ENCODE measurements at regions not wholly inside any gene's neighbourhood (a gene's known extent, or its start where the extent isn't known, plus 50 kb on each side); places are given as distances from the start of the nearest gene placed in this dataset.
"Not testable (repeated sequence)": the region's sequence is repeated elsewhere in the genome, so short reads cannot be mapped to it uniquely, and the experiment has no call there.

DNA sequence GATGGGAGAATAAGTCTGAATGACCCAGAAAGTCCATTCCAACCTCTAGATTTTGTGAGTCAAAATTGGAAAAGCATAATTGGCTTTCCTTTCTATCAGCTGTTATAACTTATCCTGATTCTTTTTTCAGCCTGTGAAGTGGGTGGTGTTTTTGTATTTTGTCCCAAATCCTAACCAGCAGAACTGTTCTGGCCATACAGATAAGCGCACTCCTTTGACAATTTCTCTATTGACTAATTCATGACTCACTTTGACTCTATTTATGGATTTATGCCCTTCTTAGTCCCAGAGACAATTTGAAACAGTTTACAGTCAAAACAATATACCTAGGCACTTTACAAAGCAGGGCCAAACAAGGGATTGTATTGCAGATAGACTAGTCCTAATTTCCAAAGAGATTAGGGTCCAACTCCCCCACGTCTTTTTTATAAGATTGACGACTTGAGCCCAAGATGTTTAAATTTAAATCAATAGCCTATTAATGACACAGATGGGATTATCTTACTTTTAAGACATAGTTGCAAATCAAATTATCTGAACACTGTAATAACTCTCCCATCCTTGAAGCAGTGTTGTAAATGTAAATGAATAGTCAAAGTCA lies 301.7 kb upstream of the SEMA6A start:
- Mint-ChIP-seq H3K4me1 (no peaks in the 10 kb centered on the region), H3K27me3 (ENCODE audit: low read depth in 2 of 2) (no peaks in the 10 kb centered on the region), H3K36me3 (peaks cover 5% of the 10 kb centered on the region), H3K9me3 (peaks cover 5 to 7% of the 10 kb centered on the region in 2 donors), H3K4me3 (no peak overlapping the region), H3K27ac (no peak overlapping the region)
- Histone ChIP-seq H3K4me3 (ENCODE audit: low read length) (no peak overlapping the region), H3K9me3 (ENCODE audit: control insufficient read depth, insufficient read depth, low read length) (no peaks in the 10 kb centered on the region), H3K27me3 (ENCODE audit: control insufficient read depth, insufficient read depth, low read length) (no peaks in the 10 kb centered on the region), H3K4me1 (ENCODE audit: control insufficient read depth, insufficient read depth, low read length) (no peaks in the 10 kb centered on the region), H3K27ac (ENCODE audit: low read length) (no peak overlapping the region), H3K36me3 (ENCODE audit: control insufficient read depth, insufficient read depth, low read length) (no peaks in the 10 kb centered on the region)
- TF ChIP-seq, protein P1, sequence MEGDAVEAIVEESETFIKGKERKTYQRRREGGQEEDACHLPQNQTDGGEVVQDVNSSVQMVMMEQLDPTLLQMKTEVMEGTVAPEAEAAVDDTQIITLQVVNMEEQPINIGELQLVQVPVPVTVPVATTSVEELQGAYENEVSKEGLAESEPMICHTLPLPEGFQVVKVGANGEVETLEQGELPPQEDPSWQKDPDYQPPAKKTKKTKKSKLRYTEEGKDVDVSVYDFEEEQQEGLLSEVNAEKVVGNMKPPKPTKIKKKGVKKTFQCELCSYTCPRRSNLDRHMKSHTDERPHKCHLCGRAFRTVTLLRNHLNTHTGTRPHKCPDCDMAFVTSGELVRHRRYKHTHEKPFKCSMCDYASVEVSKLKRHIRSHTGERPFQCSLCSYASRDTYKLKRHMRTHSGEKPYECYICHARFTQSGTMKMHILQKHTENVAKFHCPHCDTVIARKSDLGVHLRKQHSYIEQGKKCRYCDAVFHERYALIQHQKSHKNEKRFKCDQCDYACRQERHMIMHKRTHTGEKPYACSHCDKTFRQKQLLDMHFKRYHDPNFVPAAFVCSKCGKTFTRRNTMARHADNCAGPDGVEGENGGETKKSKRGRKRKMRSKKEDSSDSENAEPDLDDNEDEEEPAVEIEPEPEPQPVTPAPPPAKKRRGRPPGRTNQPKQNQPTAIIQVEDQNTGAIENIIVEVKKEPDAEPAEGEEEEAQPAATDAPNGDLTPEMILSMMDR (IDR thresholded peaks at IDR 0.05) = no peak
- 94% methylated on average over 1 of the region's 3 CpGs for WGBS (ENCODE audit: insufficient coverage)
- ATAC-seq = no peak
- DNase-seq = no peak
- intact Hi-C loops (cut with micrococcal nuclease) = no loop called here

- TF ChIP-seq, protein P1 (IDR thresholded peaks at IDR 0.05) = no peak
- WGBS (ENCODE audit: insufficient coverage) = no CpG with 5 or more reads among the region's 1 CpG
- no peak overlapping the region for H3K27ac ChIP-seq (ENCODE audit: low read length)
- DNase-seq (no peak), ATAC-seq (no peak)
- H3K27me3 Mint-ChIP-seq (ENCODE audit: low read depth in 2 of 2) = no peaks in the 10 kb centered on the region
- no peaks in the 10 kb centered on the region for H3K27me3 ChIP-seq (ENCODE audit: control insufficient read depth, insufficient read depth, low read length)
- peaks cover 9 to 11% of the 10 kb centered on the region in 2 donors for H3K9me3 Mint-ChIP-seq
- H3K36me3 ChIP-seq (ENCODE audit: control insufficient read depth, insufficient read depth, low read length) = no peaks in the 10 kb centered on the region
- no peak overlapping the region for H3K4me3 ChIP-seq (ENCODE audit: low read length)
- no peaks in the 10 kb centered on the region for H3K4me1 Mint-ChIP-seq
- intact Hi-C loops (cut with micrococcal nuclease) = no loop called here
- no peaks in the 10 kb centered on the region for H3K36me3 Mint-ChIP-seq
- H3K4me3 Mint-ChIP-seq = no peak overlapping the region
- no peaks in the 10 kb centered on the region for H3K9me3 ChIP-seq (ENCODE audit: control insufficient read depth, insufficient read depth, low read length)
- no peaks in the 10 kb centered on the region for H3K4me1 ChIP-seq (ENCODE audit: control insufficient read depth, insufficient read depth, low read length)
- H3K27ac Mint-ChIP-seq = no peak overlapping the region
Observed at GRCh38 chr5:116872986-116873385, 298.4 kb upstream of the SEMA6A start.

GRCh38 chr5:116872486-116872885 lies 297.9 kb upstream of the SEMA6A start:
- Histone ChIP-seq H3K9me3 (ENCODE audit: control insufficient read depth, insufficient read depth, low read length) (no peaks in the 10 kb centered on the region), H3K27me3 (ENCODE audit: control insufficient read depth, insufficient read depth, low read length) (no peaks in the 10 kb centered on the region), H3K4me1 (ENCODE audit: control insufficient read depth, insufficient read depth, low read length) (no peaks in the 10 kb centered on the region), H3K36me3 (ENCODE audit: control insufficient read depth, insufficient read depth, low read length) (no peaks in the 10 kb centered on the region), H3K4me3 (ENCODE audit: low read length) (no peak overlapping the region), H3K27ac (ENCODE audit: low read length) (no peak overlapping the region)
- H3K4me3 Mint-ChIP-seq = no peak overlapping the region
- H3K4me1 Mint-ChIP-seq = no peaks in the 10 kb centered on the region
- ATAC-seq (no peak), DNase-seq (no peak)
- H3K27ac Mint-ChIP-seq = no peak overlapping the region
- peaks cover 9% of the 10 kb centered on the region in 2 donors for H3K9me3 Mint-ChIP-seq
- intact Hi-C loops (cut with micrococcal nuclease) = no loop called here
- no peaks in the 10 kb centered on the region for H3K36me3 Mint-ChIP-seq
- WGBS (ENCODE audit: insufficient coverage) = 96% methylated on average over 2 of the region's 2 CpGs
- TF ChIP-seq, protein P1 (IDR thresholded peaks at IDR 0.05) = no peak
- no peaks in the 10 kb centered on the region for H3K27me3 Mint-ChIP-seq (ENCODE audit: low read depth in 2 of 2)

DNA sequence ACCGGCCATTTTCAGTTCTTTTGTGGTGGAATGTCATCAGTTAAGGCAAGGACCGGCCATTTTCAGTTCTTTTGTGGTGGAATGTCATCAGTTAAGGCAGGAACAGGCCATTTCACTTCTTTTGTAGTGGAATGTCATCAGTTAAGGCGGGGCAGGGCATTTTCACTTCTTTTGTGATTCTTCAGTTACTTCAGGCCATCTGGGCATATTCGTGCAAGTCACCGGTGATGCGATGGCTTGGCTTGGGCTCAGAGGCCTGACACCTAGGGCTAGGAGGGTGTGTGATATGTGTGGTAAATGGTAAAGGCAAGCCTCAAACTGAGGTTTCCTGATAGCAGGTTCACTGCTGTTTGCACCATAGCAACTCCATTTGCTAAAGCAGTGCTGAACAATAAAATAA lies 293.2 kb upstream of the SEMA6A start:
- ATAC-seq; intact Hi-C loops (cut with micrococcal nuclease); H3K9me3 ChIP-seq (ENCODE audit: control insufficient read depth, insufficient read depth, low read length); H3K4me3 Mint-ChIP-seq; H3K4me1 ChIP-seq (ENCODE audit: control insufficient read depth, insufficient read depth, low read length); H3K27ac Mint-ChIP-seq; DNase-seq; H3K27me3 Mint-ChIP-seq (ENCODE audit: low read depth in 2 of 2); H3K36me3 Mint-ChIP-seq; H3K4me1 Mint-ChIP-seq; H3K36me3 ChIP-seq (ENCODE audit: control insufficient read depth, insufficient read depth, low read length); H3K27ac ChIP-seq (ENCODE audit: low read length); H3K27me3 ChIP-seq (ENCODE audit: control insufficient read depth, insufficient read depth, low read length); H3K4me3 ChIP-seq (ENCODE audit: low read length): not testable (repeated sequence)
- peaks cover 12 to 14% of the 10 kb centered on the region in 2 donors for H3K9me3 Mint-ChIP-seq
- 86% methylated on average over 6 of the region's 6 CpGs for WGBS (ENCODE audit: insufficient coverage)
